ENCODE measurements at regions not wholly inside any gene's neighbourhood (a gene's known extent, or its start where the extent isn't known, plus 50 kb on each side); places are given as distances from the start of the nearest gene placed in this dataset.
A peak's percentile ranks its signal among the peaks of the same experiment; 100 is the strongest.

- ATAC-seq (ENCODE audit: low FRiP score in 2 of 2) (no peak), DNase-seq (no peak)
- Histone ChIP-seq H3K4me3 (no peak overlapping the region), H3K27me3 (no peaks in the 10 kb centered on the region), H3K4me1 (peaks cover 13 to 26% (median 19%) of the 10 kb centered on the region in 4 donors), H3K27ac (no peak overlapping the region), H3K36me3 (no peaks in the 10 kb centered on the region), H3K9me3 (no peaks in the 10 kb centered on the region)
- 93 to 95% methylated on average over 12 of the region's 12 CpGs for WGBS, 2 donors
- no peak for TF ChIP-seq POLR2A (IDR thresholded peaks at IDR 0.05)
- TF ChIP-seq, protein P1, sequence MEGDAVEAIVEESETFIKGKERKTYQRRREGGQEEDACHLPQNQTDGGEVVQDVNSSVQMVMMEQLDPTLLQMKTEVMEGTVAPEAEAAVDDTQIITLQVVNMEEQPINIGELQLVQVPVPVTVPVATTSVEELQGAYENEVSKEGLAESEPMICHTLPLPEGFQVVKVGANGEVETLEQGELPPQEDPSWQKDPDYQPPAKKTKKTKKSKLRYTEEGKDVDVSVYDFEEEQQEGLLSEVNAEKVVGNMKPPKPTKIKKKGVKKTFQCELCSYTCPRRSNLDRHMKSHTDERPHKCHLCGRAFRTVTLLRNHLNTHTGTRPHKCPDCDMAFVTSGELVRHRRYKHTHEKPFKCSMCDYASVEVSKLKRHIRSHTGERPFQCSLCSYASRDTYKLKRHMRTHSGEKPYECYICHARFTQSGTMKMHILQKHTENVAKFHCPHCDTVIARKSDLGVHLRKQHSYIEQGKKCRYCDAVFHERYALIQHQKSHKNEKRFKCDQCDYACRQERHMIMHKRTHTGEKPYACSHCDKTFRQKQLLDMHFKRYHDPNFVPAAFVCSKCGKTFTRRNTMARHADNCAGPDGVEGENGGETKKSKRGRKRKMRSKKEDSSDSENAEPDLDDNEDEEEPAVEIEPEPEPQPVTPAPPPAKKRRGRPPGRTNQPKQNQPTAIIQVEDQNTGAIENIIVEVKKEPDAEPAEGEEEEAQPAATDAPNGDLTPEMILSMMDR (IDR thresholded peaks at IDR 0.05), result no peak
- TF ChIP-seq POLR2AphosphoS5 (IDR thresholded peaks at IDR 0.05), result no peak
- TF ChIP-seq EP300 (IDR thresholded peaks at IDR 0.05), result no peak
Measured at GRCh38 chr12:116458492-116458891, 100.7 kb upstream of the MAP1LC3B2 start.

DNA sequence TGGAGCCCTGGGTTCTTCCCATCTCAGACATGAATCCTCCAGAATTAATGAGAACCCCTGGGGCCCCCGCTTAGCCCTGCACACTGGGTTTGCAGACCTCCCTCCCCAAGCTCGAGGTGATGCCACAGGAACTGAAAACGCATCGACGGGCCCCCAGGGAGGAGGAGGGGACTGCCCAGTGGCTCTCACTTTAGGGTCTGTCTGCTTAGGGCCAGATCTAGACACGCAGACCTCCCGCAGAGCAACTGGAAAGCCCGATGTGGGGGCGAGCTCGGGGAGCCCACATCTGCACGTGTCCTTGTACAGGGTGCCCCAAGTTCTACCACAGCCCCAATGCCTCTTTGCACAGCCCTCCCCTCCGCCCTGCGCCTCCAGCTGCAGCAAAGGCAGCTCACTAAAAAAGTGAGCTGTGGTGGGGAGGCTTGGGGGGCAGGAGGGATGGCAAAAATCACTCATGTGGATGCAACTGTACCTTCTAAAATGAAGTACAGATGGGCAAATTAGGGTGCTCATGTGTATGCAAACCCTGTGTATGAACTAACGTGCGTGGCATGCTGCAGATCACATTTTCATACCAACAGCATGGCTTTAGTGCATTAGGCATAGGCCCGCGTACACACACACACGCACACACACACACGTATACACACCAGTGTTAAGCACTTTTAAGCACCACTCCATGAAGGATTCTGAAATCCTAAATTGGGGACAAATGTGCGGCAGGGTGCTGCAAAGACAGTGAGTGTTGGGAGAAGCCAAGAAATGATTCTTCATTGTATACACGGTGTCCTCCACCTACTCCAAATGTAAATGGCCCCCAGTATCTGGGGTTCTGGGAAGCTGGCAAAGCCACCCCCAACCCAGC lies 99.9 kb upstream of the MAP1LC3B2 start:
- ATAC-seq (ENCODE audit: low FRiP score in 2 of 2) (no peak), DNase-seq (peak in 1 of 2 donors; percentile 53)
- no peaks in the 10 kb centered on the region for H3K36me3 ChIP-seq
- no peak overlapping the region for H3K4me3 ChIP-seq
- no peaks in the 10 kb centered on the region for H3K9me3 ChIP-seq
- H3K27ac ChIP-seq, result no peak overlapping the region
- TF ChIP-seq POLR2AphosphoS5 (IDR thresholded peaks at IDR 0.05) (no peak), EP300 (IDR thresholded peaks at IDR 0.05) (no peak), POLR2A (IDR thresholded peaks at IDR 0.05) (no peak)
- TF ChIP-seq, protein P1 (IDR thresholded peaks at IDR 0.05), result no peak
- H3K4me1 ChIP-seq, result peaks cover 13 to 26% (median 19%) of the 10 kb centered on the region in 4 donors
- no peaks in the 10 kb centered on the region for H3K27me3 ChIP-seq
- 86 to 93% methylated on average over 17 to 20 of the region's 21 CpGs for WGBS, 2 donors

DNA sequence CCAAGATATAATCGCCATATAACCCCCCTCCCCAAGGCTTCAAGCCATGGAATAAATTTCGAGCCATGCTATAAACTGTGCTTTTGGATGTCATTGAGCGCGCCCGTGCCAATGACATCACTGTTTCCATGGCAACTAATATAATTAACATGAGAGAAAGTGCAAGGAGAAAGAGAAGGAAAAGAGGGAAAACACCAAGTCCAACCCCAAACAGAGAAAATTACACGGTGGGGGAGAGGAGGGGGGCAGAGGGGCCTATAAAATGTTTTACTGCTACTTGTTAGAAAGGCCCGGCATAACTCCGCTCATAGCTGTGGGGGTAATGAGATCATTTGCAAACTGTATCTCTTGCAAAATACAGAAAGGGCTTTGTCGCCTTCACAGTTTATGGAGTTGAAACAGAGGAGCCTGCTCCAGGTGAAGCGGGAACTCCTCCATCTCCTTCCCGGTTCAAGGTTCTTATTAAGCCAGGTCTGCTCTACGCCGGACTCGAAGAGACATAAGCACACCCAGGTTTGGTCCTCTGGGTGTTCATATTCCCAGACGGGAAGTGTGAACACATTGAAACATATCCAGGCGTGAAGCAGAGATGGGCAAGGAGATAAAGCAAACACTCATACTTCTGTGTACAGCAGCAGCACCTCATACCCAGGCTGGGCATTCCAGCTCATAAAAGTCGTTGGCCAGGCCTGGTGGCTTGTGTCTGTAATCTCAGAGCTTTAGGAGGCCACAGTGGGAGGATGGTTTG lies 99.1 kb upstream of the MAP1LC3B2 start:
- H3K9me3 ChIP-seq, result no peaks in the 10 kb centered on the region
- TF ChIP-seq EP300 (IDR thresholded peaks at IDR 0.05), result no peak
- no peak for TF ChIP-seq POLR2A (IDR thresholded peaks at IDR 0.05)
- TF ChIP-seq POLR2AphosphoS5 (IDR thresholded peaks at IDR 0.05), result no peak
- TF ChIP-seq, protein P1 (IDR thresholded peaks at IDR 0.05), result no peak
- peaks cover 8 to 20% (median 15%) of the 10 kb centered on the region in 4 donors for H3K4me1 ChIP-seq
- no peak overlapping the region for H3K27ac ChIP-seq
- no peak for ATAC-seq (ENCODE audit: low FRiP score in 2 of 2)
- no peaks in the 10 kb centered on the region for H3K27me3 ChIP-seq
- no peak overlapping the region for H3K4me3 ChIP-seq
- 82 to 86% methylated on average over 17 of the region's 17 CpGs for WGBS, 2 donors
- H3K36me3 ChIP-seq, result no peaks in the 10 kb centered on the region
- no peak for DNase-seq

- TF ChIP-seq POLR2A (IDR thresholded peaks at IDR 0.05), result no peak
- TF ChIP-seq, protein P1 (IDR thresholded peaks at IDR 0.05), result no peak
- TF ChIP-seq POLR2AphosphoS5 (IDR thresholded peaks at IDR 0.05), result no peak
- no peak for TF ChIP-seq EP300 (IDR thresholded peaks at IDR 0.05)
- ATAC-seq (ENCODE audit: low FRiP score in 2 of 2), result no peak
- Histone ChIP-seq H3K27ac (no peak overlapping the region), H3K4me3 (no peak overlapping the region), H3K36me3 (no peaks in the 10 kb centered on the region), H3K27me3 (no peaks in the 10 kb centered on the region), H3K4me1 (peaks cover 7 to 11% (median 9%) of the 10 kb centered on the region in 4 donors), H3K9me3 (no peaks in the 10 kb centered on the region)
- DNase-seq, result no peak
- 91 to 100% methylated on average over 4 to 6 of the region's 6 CpGs for WGBS, 2 donors
Measured at GRCh38 chr12:116461060-116461459, 98.1 kb upstream of the MAP1LC3B2 start.

Measured in upper lobe of left lung (tissue), 6 donors.